Glomerular endothelial cell (primary cell): ENCODE measurements at regions not wholly inside any gene's neighbourhood (a gene's known extent, or its start where the extent isn't known, plus 50 kb on each side); places are given as distances from the start of the nearest gene placed in this dataset.
"Not testable (repeated sequence)": the region's sequence is repeated elsewhere in the genome, so short reads cannot be mapped to it uniquely, and the experiment has no call there.

Source experiments
- DNase-seq: peaks from one replicate; pipeline ENCODE4 v3.0.0-alpha.2; 2011; ENCODE audit warnings: low read depth, low spot score; ENCODE audit errors: extremely low read depth

- no peak for DNase-seq
These were observed 114.0 kb downstream of the DACT1 start for GRCh38 chr14:58751788-58752187.

- no peak for DNase-seq
These were observed 114.5 kb downstream of the DACT1 start for GRCh38 chr14:58752289-58752688.

DNA sequence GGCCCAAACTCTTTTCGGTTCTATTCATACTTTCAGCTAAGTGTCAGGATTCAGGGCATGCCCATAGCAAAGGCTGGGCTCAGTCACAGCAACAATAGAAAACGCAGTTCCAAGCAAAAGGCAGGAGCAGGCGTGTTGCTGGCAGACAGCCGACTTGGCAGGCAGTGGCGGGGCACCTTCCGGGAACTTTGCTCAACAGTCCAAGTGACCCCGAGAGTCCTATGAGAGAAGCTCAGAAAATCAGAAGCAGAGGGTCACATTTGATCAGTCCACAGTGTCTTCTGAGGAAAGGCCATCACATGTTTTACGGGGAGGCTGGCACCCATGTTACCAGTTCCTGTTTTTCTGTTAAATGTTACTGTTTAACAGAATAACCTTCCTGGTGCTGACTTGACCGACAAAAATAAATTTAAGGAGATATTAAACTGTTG lies 115.0 kb downstream of the DACT1 start:
- peak; percentile 22 for DNase-seq

- DNase-seq = no peak
These were observed 117.5 kb downstream of the DACT1 start for GRCh38 chr14:58755031-58755925.

DNA sequence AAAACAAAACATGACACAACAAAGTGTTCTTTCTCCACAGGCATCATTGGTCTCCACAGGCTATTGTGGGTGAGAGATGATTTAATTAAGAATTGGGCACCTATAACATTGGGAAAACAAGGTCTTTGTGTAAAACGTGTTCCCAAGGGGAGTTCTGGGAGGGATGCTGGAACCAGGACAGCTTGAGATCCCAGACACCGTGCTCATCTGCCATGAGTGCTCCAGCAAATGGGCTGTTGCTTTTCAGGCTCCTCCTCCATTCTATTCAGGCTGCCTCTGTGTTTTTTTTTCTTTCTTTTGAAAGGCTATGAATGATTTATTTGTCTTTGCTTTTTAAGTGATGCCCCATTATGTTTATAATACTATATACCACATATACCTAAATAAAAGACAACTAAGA lies 122.4 kb downstream of the DACT1 start:
- no peak for DNase-seq

DNA sequence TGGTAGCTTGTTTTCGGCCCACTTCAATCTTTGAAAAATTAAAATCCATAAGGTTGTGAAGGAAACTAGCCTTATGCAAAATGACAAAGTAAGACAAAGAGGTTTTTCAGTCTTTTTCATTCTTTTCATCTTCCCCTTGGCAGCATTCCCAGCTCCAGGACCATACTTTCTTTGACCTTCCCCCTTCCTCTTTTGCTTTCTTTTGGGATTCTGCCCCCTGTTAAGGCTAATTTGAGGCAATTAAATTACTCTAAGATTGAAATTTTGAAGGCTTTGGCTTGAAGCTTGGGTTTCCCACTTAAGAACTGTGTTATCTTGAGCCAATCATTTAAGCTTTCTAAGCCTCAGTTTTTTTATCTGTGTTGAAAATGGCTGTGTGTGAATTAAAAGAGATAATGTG lies 124.9 kb downstream of the DACT1 start:
- DNase-seq = no peak

DNA sequence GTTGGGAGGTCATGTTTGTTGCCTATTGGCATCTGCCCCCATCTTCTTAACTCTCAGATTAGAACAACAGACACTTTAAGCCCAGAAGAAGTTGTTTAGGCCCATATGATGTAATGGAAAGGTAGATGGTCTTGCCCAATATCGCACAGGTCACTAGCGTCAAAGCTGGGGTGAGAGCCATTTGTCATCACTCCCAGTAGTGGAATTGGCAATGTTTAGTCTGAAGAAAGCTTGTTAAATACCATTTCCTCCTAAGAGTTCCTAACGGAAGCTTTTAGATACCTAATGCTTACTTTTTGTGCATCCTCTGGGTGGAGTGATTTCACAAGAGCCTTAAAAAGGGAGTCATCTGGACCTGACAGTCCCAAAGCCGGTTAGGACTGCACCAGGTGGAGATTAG lies 125.4 kb downstream of the DACT1 start:
- DNase-seq = no peak

GRCh38 chr14:58765418-58765831 lies 127.7 kb downstream of the DACT1 start:
- DNase-seq = no peak

GRCh38 chr14:58765843-58766242 lies 128.1 kb downstream of the DACT1 start:
- DNase-seq = no peak

- DNase-seq = no peak
These were observed 131.4 kb downstream of the DACT1 start for GRCh38 chr14:58769011-58769643.

DNA sequence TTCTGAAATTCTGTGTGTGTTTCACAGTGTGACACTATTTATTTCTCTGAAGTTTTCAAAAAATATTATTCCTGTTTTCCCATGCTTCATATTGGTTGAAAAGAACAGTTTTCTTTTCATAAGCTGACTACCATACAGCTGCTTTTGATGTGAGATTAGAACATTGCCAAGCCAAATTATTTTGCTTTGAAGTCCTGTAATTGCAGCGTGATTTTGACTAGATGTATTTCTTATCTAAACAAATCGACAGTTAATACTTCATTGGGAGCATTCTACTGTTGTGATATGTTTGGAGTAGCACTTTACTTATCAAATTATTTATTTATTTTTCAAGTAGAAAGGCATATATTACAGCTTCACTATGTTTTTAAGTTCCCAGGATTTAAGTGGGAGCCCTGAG lies 132.0 kb downstream of the DACT1 start:
- DNase-seq = no peak

- no peak for DNase-seq
These were observed 132.8 kb downstream of the DACT1 start for GRCh38 chr14:58770491-58770982.

DNA sequence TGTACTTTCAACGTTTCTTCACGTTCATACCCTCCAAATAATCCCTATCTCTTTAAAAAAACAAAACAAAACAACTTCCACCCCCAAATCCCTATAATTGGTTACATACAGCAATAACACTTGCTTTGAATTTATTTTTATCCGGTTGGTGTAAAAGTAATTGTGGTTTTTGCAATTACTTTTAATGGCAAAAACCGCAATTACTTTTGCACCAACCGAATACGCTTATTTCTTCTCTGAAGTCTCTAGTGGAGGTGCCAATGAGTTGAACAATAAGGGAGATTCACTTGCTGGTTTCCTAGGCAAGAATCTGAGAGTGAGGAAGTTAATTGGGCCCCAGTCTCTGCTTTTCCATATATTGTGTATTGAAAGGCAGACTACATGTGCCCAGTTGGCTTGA lies 133.3 kb downstream of the DACT1 start:
- DNase-seq = no peak

- no peak for DNase-seq
These were observed 134.4 kb downstream of the DACT1 start for GRCh38 chr14:58772116-58772515.

GRCh38 chr14:58772794-58773620 lies 135.2 kb downstream of the DACT1 start:
- DNase-seq = no peak

- DNase-seq = no peak
These were observed 136.8 kb downstream of the DACT1 start for GRCh38 chr14:58774531-58774930.

- not testable (repeated sequence) for DNase-seq
These were observed 137.4 kb downstream of the DACT1 start for GRCh38 chr14:58775130-58775529.

GRCh38 chr14:58776516-58776915 lies 138.8 kb downstream of the DACT1 start:
- no peak for DNase-seq

- no peak for DNase-seq
These were observed 139.8 kb downstream of the DACT1 start for GRCh38 chr14:58777541-58777979.

DNA sequence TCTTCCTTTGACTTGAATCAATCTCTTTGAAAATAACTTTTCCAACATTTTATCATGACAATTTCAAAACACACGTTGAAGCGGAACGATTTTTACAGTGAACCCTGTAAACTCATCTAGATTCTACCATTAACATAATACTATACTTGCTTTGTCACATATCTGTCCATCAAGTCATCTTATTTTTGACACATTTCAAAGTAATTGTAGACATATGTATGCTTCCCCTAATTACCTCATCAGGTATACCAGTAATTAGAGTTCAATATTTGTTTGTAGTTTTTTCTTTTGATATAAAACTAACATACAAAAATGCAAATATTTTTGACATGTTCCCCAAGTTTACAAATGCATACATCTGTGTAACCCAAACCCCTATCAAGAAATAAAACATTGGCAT lies 140.4 kb downstream of the DACT1 start:
- no peak for DNase-seq

GRCh38 chr14:58779376-58779775 lies 141.6 kb downstream of the DACT1 start:
- no peak for DNase-seq
